Liver (tissue), 8 donors: ENCODE measurements at regions not wholly inside any gene's neighbourhood (a gene's known extent, or its start where the extent isn't known, plus 50 kb on each side); places are given as distances from the start of the nearest gene placed in this dataset.

Experiments used
- DNase-seq: peaks from one replicate; pipeline ENCODE4 v3.0.0-alpha.2; 2017; ENCODE audit warnings: low spot score
- H3K27ac ChIP-seq, 2 donors: one replicate each; pipeline ENCODE4 v1.7.0; 2013; ENCODE audit warnings: inconsistent platforms in 2 of 2, low read length in 2 of 2, control low read depth in 1 of 2, low read depth in 1 of 2, mild to moderate bottlenecking in 1 of 2
- H3K27me3 ChIP-seq, 4 donors: one replicate each; pipeline versions ENCODE4 v1.6.1 to v1.7.0; 2013; ENCODE audit warnings: low read length in 3 of 4, inconsistent platforms in 1 of 4, mild to moderate bottlenecking in 1 of 4, moderate library complexity in 1 of 4; ENCODE audit not compliant: control insufficient read depth in 4 of 4, insufficient read depth in 4 of 4
- H3K36me3 ChIP-seq, 4 donors: one replicate each; pipeline versions ENCODE4 v1.6.1 to v1.7.0; 2013; ENCODE audit warnings: low read length in 3 of 4, mild to moderate bottlenecking in 3 of 4, low read depth in 1 of 4, moderate library complexity in 1 of 4; ENCODE audit not compliant: control insufficient read depth in 4 of 4, insufficient read depth in 3 of 4
- H3K4me1 ChIP-seq, 4 donors: one replicate each; pipeline versions ENCODE4 v1.6.1 to v1.7.0; 2013; ENCODE audit warnings: low read length in 3 of 4, mild to moderate bottlenecking in 3 of 4, moderate library complexity in 1 of 4; ENCODE audit not compliant: control insufficient read depth in 4 of 4, insufficient read depth in 4 of 4
- H3K4me3 ChIP-seq, 3 donors: one replicate each; pipeline versions ENCODE4 v1.6.1 to v1.7.0; 2013; ENCODE audit warnings: low read length in 3 of 3, control low read depth in 1 of 3, low read depth in 1 of 3, mild to moderate bottlenecking in 1 of 3
- H3K9ac ChIP-seq, 2 donors: one replicate each; pipeline ENCODE4 v1.7.0; 2013; ENCODE audit warnings: low read length in 2 of 2, mild to moderate bottlenecking in 2 of 2, moderate library complexity in 2 of 2, control low read depth in 1 of 2, low read depth in 1 of 2
- H3K9me3 ChIP-seq, 4 donors: one replicate each; pipeline versions ENCODE4 v1.6.1 to v1.7.0; 2013; ENCODE audit warnings: low read length in 3 of 4; ENCODE audit not compliant: control insufficient read depth in 4 of 4
- EGR1 ChIP-seq, 2 donors: IDR thresholded peaks; 2 replicates each; pipeline ENCODE4 v1.6.1; 2016 to 2018; ENCODE audit warnings: antibody characterized with exemption in 2 of 2, low read depth in 2 of 2
- FOXA1 ChIP-seq: IDR thresholded peaks from 2 replicates; pipeline ENCODE4 v1.6.1; 2016; ENCODE audit warnings: antibody characterized with exemption
- FOXA2 ChIP-seq: IDR thresholded peaks from 2 replicates; pipeline ENCODE4 v1.6.1; 2016; ENCODE audit warnings: antibody characterized with exemption
- HNF4A ChIP-seq, 2 donors: conservative IDR thresholded peaks; 2 replicates each; pipeline ENCODE4 v1.6.1; 2016; ENCODE audit warnings: antibody characterized with exemption in 2 of 2, mild to moderate bottlenecking in 2 of 2
- HNF4G ChIP-seq: IDR thresholded peaks from 2 replicates; pipeline ENCODE4 v1.6.1; 2016; ENCODE audit warnings: antibody characterized with exemption
- JUND ChIP-seq, 2 donors: IDR thresholded peaks; 2 replicates each; pipeline ENCODE4 v1.6.1; 2016; ENCODE audit warnings: antibody characterized with exemption in 2 of 2
- NR2F2 ChIP-seq: IDR thresholded peaks from 2 replicates; pipeline ENCODE4 v1.6.1; 2016; ENCODE audit warnings: antibody characterized with exemption
- RAD21 ChIP-seq, 2 donors: IDR thresholded peaks; 2 replicates each; pipeline ENCODE4 v1.6.1; 2016; ENCODE audit warnings: antibody characterized with exemption in 2 of 2, mild to moderate bottlenecking in 2 of 2
- RXRA ChIP-seq, 2 donors: IDR thresholded peaks; 2 replicates each; pipeline ENCODE4 v1.6.1; 2017 to 2018; ENCODE audit warnings: antibody characterized with exemption in 2 of 2, mild to moderate bottlenecking in 1 of 2
- SP1 ChIP-seq: IDR thresholded peaks from 2 replicates; pipeline ENCODE4 v1.6.1; 2018; ENCODE audit warnings: antibody characterized with exemption, mild to moderate bottlenecking
- TAF1 ChIP-seq: conservative IDR thresholded peaks from 2 replicates; pipeline ENCODE4 v1.6.1; 2016; ENCODE audit warnings: antibody characterized with exemption, mild to moderate bottlenecking
- YY1 ChIP-seq: IDR thresholded peaks from 2 replicates; pipeline ENCODE4 v1.6.1; 2016; ENCODE audit warnings: antibody characterized with exemption, mild to moderate bottlenecking
- WGBS: extraction: QIAGEN DNeasy Blood & Tissue Kit; methylation state at CpG from one replicate; pipeline ENCODE4 v1.1.7; 2013; 5-methylcytosine and 5-hydroxymethylcytosine counted together
- TF ChIP-seq, protein P1 (sequence below): IDR thresholded peaks from 2 replicates; pipeline ENCODE4 v1.6.1; 2016; ENCODE audit warnings: antibody characterized with exemption
- TF ChIP-seq, protein P2 (sequence below): IDR thresholded peaks from 2 replicates; pipeline ENCODE4 v1.6.1; 2016; ENCODE audit warnings: antibody characterized with exemption
- TF ChIP-seq, protein P3 (sequence below): IDR thresholded peaks from 2 replicates; pipeline ENCODE4 v1.6.1; 2016; ENCODE audit warnings: antibody characterized with exemption
- TF ChIP-seq, protein P4 (sequence below): IDR thresholded peaks from 2 replicates; pipeline ENCODE4 v1.6.1; 2016; ENCODE audit warnings: antibody characterized with exemption, mild to moderate bottlenecking
- TF ChIP-seq, protein P5 (sequence below): fragments of 150-350 bp; IDR thresholded peaks from 2 replicates; pipeline ENCODE4 v1.5.1; 2017; ENCODE audit warnings: improper control_type of control experiment, low read depth, low read length; ENCODE audit not compliant: missing input control
- donor health status: healthy.
- donor health status: healthy.
- donor health status: healthy.
- donor health status: healthy.
- donor health status: healthy.

DNA sequence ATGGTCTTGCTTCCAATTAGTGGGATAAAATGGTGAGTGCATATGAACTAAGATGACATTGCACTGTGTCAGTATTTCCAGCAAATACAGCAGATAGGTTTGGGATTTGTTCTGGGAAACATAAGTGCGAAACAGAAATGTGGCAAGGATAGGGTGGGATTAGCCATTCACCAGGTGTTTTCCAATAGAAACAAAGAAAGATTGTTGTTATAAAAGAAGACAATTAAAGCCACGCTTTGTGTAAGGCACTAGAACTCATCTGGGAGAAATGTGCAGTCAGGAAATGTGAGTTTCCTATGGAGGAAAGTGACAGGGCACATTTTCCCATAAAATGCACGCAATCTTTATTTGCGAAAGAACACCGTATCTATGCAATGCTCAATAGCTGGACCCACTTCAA, 1547.8 kb downstream of the EFNB2 start:
- H3K27me3 ChIP-seq: no peaks in the 10 kb centered on the region
- H3K9ac ChIP-seq: no peak overlapping the region
- no peaks in the 10 kb centered on the region for H3K36me3 ChIP-seq
- TF ChIP-seq, protein P1, sequence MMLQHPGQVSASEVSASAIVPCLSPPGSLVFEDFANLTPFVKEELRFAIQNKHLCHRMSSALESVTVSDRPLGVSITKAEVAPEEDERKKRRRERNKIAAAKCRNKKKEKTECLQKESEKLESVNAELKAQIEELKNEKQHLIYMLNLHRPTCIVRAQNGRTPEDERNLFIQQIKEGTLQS: no peak
- no peak for TF ChIP-seq SP1
- no peak for TF ChIP-seq RAD21 (IDR thresholded peaks at IDR 0.05)
- TF ChIP-seq, protein P2, sequence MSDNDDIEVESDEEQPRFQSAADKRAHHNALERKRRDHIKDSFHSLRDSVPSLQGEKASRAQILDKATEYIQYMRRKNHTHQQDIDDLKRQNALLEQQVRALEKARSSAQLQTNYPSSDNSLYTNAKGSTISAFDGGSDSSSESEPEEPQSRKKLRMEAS: no peak
- TF ChIP-seq HNF4A (conservative IDR thresholded peaks at IDR 0.05): no peak
- TF ChIP-seq FOXA1: no peak
- TF ChIP-seq EGR1 (IDR thresholded peaks at IDR 0.05; ENCODE audit: low read depth in 2 of 2): no peak
- no peak for TF ChIP-seq JUND (IDR thresholded peaks at IDR 0.05)
- TF ChIP-seq, protein P3, sequence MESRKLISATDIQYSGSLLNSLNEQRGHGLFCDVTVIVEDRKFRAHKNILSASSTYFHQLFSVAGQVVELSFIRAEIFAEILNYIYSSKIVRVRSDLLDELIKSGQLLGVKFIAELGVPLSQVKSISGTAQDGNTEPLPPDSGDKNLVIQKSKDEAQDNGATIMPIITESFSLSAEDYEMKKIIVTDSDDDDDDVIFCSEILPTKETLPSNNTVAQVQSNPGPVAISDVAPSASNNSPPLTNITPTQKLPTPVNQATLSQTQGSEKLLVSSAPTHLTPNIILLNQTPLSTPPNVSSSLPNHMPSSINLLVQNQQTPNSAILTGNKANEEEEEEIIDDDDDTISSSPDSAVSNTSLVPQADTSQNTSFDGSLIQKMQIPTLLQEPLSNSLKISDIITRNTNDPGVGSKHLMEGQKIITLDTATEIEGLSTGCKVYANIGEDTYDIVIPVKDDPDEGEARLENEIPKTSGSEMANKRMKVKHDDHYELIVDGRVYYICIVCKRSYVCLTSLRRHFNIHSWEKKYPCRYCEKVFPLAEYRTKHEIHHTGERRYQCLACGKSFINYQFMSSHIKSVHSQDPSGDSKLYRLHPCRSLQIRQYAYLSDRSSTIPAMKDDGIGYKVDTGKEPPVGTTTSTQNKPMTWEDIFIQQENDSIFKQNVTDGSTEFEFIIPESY: no peak
- no peak for TF ChIP-seq TAF1
- no peak for TF ChIP-seq HNF4G
- TF ChIP-seq, protein P4, sequence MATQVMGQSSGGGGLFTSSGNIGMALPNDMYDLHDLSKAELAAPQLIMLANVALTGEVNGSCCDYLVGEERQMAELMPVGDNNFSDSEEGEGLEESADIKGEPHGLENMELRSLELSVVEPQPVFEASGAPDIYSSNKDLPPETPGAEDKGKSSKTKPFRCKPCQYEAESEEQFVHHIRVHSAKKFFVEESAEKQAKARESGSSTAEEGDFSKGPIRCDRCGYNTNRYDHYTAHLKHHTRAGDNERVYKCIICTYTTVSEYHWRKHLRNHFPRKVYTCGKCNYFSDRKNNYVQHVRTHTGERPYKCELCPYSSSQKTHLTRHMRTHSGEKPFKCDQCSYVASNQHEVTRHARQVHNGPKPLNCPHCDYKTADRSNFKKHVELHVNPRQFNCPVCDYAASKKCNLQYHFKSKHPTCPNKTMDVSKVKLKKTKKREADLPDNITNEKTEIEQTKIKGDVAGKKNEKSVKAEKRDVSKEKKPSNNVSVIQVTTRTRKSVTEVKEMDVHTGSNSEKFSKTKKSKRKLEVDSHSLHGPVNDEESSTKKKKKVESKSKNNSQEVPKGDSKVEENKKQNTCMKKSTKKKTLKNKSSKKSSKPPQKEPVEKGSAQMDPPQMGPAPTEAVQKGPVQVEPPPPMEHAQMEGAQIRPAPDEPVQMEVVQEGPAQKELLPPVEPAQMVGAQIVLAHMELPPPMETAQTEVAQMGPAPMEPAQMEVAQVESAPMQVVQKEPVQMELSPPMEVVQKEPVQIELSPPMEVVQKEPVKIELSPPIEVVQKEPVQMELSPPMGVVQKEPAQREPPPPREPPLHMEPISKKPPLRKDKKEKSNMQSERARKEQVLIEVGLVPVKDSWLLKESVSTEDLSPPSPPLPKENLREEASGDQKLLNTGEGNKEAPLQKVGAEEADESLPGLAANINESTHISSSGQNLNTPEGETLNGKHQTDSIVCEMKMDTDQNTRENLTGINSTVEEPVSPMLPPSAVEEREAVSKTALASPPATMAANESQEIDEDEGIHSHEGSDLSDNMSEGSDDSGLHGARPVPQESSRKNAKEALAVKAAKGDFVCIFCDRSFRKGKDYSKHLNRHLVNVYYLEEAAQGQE: no peak
- TF ChIP-seq NR2F2: no peak
- H3K27ac ChIP-seq: no peak overlapping the region
- H3K4me3 ChIP-seq: no peak overlapping the region
- no peaks in the 10 kb centered on the region for H3K9me3 ChIP-seq
- DNase-seq: no peak
- WGBS: 77% methylated on average over 5 of the region's 5 CpGs
- no peaks in the 10 kb centered on the region for H3K4me1 ChIP-seq

DNA sequence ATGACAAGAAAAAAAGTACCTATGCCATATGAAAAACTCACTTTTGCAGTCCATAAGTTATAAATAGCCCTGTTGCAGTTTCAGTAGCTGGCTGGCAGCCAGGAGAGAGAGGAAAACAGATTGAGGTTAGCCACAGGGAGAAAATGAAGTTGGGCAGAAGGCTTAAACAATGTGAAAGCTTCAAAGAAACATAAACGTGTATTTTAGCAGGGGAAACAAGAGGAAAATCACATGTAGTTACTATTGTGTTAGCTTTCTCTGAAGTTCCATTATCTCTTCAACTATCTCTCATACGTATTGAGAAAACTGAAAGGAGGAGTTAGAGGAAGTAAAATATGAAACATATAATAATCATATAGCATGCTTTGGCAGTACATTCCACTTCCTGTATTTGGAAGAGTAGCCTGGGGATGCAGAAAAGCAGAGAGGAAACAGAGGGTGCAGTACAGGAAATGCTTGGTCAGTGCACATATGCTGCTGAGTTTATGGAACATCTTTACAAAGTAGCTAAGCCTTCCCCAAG, 1551.1 kb downstream of the EFNB2 start:
- Histone ChIP-seq H3K27me3 (no peaks in the 10 kb centered on the region), H3K27ac (no peak overlapping the region), H3K9me3 (no peaks in the 10 kb centered on the region), H3K4me3 (no peak overlapping the region), H3K36me3 (no peaks in the 10 kb centered on the region), H3K9ac (no peak overlapping the region), H3K4me1 (no peaks in the 10 kb centered on the region)
- 27% methylated on average over 2 of the region's 2 CpGs for WGBS
- DNase-seq: no peak
- TF ChIP-seq RXRA (IDR thresholded peaks at IDR 0.05) (no peak), NR2F2 (no peak), EGR1 (IDR thresholded peaks at IDR 0.05; ENCODE audit: low read depth in 2 of 2) (no peak), JUND (IDR thresholded peaks at IDR 0.05) (no peak), HNF4A (conservative IDR thresholded peaks at IDR 0.05) (no peak), YY1 (no peak), FOXA1 (no peak), SP1 (no peak), TAF1 (no peak), HNF4G (no peak), RAD21 (IDR thresholded peaks at IDR 0.05) (no peak), FOXA2 (no peak)
- TF ChIP-seq, protein P3: no peak
- TF ChIP-seq, protein P5, sequence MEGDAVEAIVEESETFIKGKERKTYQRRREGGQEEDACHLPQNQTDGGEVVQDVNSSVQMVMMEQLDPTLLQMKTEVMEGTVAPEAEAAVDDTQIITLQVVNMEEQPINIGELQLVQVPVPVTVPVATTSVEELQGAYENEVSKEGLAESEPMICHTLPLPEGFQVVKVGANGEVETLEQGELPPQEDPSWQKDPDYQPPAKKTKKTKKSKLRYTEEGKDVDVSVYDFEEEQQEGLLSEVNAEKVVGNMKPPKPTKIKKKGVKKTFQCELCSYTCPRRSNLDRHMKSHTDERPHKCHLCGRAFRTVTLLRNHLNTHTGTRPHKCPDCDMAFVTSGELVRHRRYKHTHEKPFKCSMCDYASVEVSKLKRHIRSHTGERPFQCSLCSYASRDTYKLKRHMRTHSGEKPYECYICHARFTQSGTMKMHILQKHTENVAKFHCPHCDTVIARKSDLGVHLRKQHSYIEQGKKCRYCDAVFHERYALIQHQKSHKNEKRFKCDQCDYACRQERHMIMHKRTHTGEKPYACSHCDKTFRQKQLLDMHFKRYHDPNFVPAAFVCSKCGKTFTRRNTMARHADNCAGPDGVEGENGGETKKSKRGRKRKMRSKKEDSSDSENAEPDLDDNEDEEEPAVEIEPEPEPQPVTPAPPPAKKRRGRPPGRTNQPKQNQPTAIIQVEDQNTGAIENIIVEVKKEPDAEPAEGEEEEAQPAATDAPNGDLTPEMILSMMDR: no peak
- TF ChIP-seq, protein P4: no peak
- TF ChIP-seq, protein P2: no peak
- TF ChIP-seq, protein P1: no peak
